ENCODE measurements at regions not wholly inside any gene's neighbourhood (a gene's known extent, or its start where the extent isn't known, plus 50 kb on each side); places are given as distances from the start of the nearest gene placed in this dataset.

GRCh38 chr14:65255583-65256461 lies 153.5 kb upstream of the MAX start:
- WGBS: 40% methylated on average over 8 of the region's 8 CpGs
- no peak overlapping the region for H3K4me3 ChIP-seq (ENCODE audit: low read depth in 1 of 3, low read length in 3 of 3)
- DNase-seq (ENCODE audit: low spot score): no peak
- TF ChIP-seq FOXA2 (IDR thresholded peaks at IDR 0.05): no peak
- TF ChIP-seq ATF3 (IDR thresholded peaks at IDR 0.05): no peak
- no peak for TF ChIP-seq ZBTB33 (IDR thresholded peaks at IDR 0.05)
- H3K9me3 ChIP-seq (ENCODE audit: control insufficient read depth in 4 of 4, low read length in 3 of 4): no peaks in the 10 kb centered on the region
- H3K4me1 ChIP-seq (ENCODE audit: control insufficient read depth in 4 of 4, insufficient read depth in 4 of 4, low read length in 3 of 4): no peaks in the 10 kb centered on the region
- no peak overlapping the region for H3K9ac ChIP-seq (ENCODE audit: low read depth in 1 of 2, low read length in 2 of 2)
- no peaks in the 10 kb centered on the region for H3K27me3 ChIP-seq (ENCODE audit: control insufficient read depth in 4 of 4, insufficient read depth in 4 of 4, low read length in 3 of 4)
- H3K27ac ChIP-seq (ENCODE audit: low read depth in 1 of 2, low read length in 2 of 2): no peak overlapping the region
- H3K36me3 ChIP-seq (ENCODE audit: control insufficient read depth in 4 of 4, insufficient read depth in 3 of 4, low read depth in 1 of 4, low read length in 3 of 4): no peaks in the 10 kb centered on the region

- Histone ChIP-seq H3K27me3 (ENCODE audit: control insufficient read depth in 4 of 4, insufficient read depth in 4 of 4, low read length in 3 of 4) (no peaks in the 10 kb centered on the region), H3K4me3 (ENCODE audit: low read depth in 1 of 3, low read length in 3 of 3) (no peak overlapping the region), H3K27ac (ENCODE audit: low read depth in 1 of 2, low read length in 2 of 2) (no peak overlapping the region), H3K4me1 (ENCODE audit: control insufficient read depth in 4 of 4, insufficient read depth in 4 of 4, low read length in 3 of 4) (no peaks in the 10 kb centered on the region), H3K9me3 (ENCODE audit: control insufficient read depth in 4 of 4, low read length in 3 of 4) (peaks cover 0 to 4% (median 0%) of the 10 kb centered on the region in 4 donors), H3K36me3 (ENCODE audit: control insufficient read depth in 4 of 4, insufficient read depth in 3 of 4, low read depth in 1 of 4, low read length in 3 of 4) (no peaks in the 10 kb centered on the region), H3K9ac (ENCODE audit: low read depth in 1 of 2, low read length in 2 of 2) (no peak overlapping the region)
- WGBS: 82% methylated on average over 4 of the region's 4 CpGs
- TF ChIP-seq ATF3 (IDR thresholded peaks at IDR 0.05) (no peak), TAF1 (conservative IDR thresholded peaks at IDR 0.05) (no peak), JUND (IDR thresholded peaks at IDR 0.05) (no peak), SP1 (IDR thresholded peaks at IDR 0.05) (no peak), RAD21 (IDR thresholded peaks at IDR 0.05) (no peak), MAX (IDR thresholded peaks at IDR 0.05) (no peak), HNF4A (conservative IDR thresholded peaks at IDR 0.05) (no peak), HNF4G (IDR thresholded peaks at IDR 0.05) (no peak), CTCF (IDR thresholded peaks at IDR 0.05; ENCODE audit: low read depth, low read length, missing input control) (no peak)
- DNase-seq (ENCODE audit: low spot score): no peak
Observed at GRCh38 chr14:65256714-65257113, 154.4 kb upstream of the MAX start.

GRCh38 chr14:65257425-65257824 lies 155.1 kb upstream of the FUT8 start:
- H3K36me3 ChIP-seq (ENCODE audit: control insufficient read depth in 4 of 4, insufficient read depth in 3 of 4, low read depth in 1 of 4, low read length in 3 of 4): no peaks in the 10 kb centered on the region
- WGBS: 78% methylated on average over 7 of the region's 7 CpGs
- no peaks in the 10 kb centered on the region for H3K27me3 ChIP-seq (ENCODE audit: control insufficient read depth in 4 of 4, insufficient read depth in 4 of 4, low read length in 3 of 4)
- no peak for DNase-seq (ENCODE audit: low spot score)
- H3K4me1 ChIP-seq (ENCODE audit: control insufficient read depth in 4 of 4, insufficient read depth in 4 of 4, low read length in 3 of 4): no peaks in the 10 kb centered on the region
- H3K9me3 ChIP-seq (ENCODE audit: control insufficient read depth in 4 of 4, low read length in 3 of 4): peaks cover 0 to 4% (median 0%) of the 10 kb centered on the region in 4 donors
- H3K27ac ChIP-seq (ENCODE audit: low read depth in 1 of 2, low read length in 2 of 2): no peak overlapping the region
- no peak overlapping the region for H3K4me3 ChIP-seq (ENCODE audit: low read depth in 1 of 3, low read length in 3 of 3)
- TF ChIP-seq MAX (IDR thresholded peaks at IDR 0.05): no peak
- no peak for TF ChIP-seq ATF3 (IDR thresholded peaks at IDR 0.05)
- no peak for TF ChIP-seq HNF4A (conservative IDR thresholded peaks at IDR 0.05)
- H3K9ac ChIP-seq (ENCODE audit: low read depth in 1 of 2, low read length in 2 of 2): no peak overlapping the region
